ENCODE measurements at regions not wholly inside any gene's neighbourhood (a gene's known extent, or its start where the extent isn't known, plus 50 kb on each side); places are given as distances from the start of the nearest gene placed in this dataset.
"Not testable (repeated sequence)": the region's sequence is repeated elsewhere in the genome, so short reads cannot be mapped to it uniquely, and the experiment has no call there.

DNA sequence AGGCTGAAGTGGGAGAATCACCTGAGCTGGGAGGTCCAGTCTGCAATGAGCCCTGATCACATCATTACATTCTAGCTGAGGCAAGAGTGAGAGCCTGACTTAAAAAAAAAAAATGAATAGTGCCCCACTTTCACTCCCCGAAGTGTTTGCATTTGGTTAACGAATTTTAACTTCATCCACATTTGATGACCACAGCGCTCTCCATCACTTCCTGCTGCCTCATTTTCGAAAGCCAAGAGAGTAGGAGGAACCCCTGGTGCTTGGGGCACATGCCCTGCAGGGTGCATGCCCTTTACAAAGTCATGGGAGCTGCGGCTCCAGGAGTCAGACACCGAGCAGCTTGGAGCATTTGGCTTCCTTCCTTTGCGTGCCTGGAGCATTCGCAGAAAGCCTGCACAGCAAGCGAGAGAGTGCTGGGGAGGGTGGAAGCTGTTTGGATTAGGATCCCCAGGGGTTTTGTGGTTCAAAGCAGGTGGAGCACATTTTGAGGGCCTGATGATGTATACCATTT is 119.1 kb upstream of the METTL14 start:
- TF ChIP-seq POLR2A (IDR thresholded peaks at IDR 0.05); EP300 (IDR thresholded peaks at IDR 0.05; ENCODE audit: low read depth): not testable (repeated sequence)
- TF ChIP-seq, protein P1, sequence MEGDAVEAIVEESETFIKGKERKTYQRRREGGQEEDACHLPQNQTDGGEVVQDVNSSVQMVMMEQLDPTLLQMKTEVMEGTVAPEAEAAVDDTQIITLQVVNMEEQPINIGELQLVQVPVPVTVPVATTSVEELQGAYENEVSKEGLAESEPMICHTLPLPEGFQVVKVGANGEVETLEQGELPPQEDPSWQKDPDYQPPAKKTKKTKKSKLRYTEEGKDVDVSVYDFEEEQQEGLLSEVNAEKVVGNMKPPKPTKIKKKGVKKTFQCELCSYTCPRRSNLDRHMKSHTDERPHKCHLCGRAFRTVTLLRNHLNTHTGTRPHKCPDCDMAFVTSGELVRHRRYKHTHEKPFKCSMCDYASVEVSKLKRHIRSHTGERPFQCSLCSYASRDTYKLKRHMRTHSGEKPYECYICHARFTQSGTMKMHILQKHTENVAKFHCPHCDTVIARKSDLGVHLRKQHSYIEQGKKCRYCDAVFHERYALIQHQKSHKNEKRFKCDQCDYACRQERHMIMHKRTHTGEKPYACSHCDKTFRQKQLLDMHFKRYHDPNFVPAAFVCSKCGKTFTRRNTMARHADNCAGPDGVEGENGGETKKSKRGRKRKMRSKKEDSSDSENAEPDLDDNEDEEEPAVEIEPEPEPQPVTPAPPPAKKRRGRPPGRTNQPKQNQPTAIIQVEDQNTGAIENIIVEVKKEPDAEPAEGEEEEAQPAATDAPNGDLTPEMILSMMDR (IDR thresholded peaks at IDR 0.05): not testable (repeated sequence)
